ENCODE measurements at regions not wholly inside any gene's neighbourhood (a gene's known extent, or its start where the extent isn't known, plus 50 kb on each side); places are given as distances from the start of the nearest gene placed in this dataset.

- TF ChIP-seq POLR2A (IDR thresholded peaks at IDR 0.05), result no peak
- TF ChIP-seq CTCF (IDR thresholded peaks at IDR 0.05), result no peak
These were observed 895.6 kb upstream of the ROBO1 start for GRCh38 chr3:80663426-80663825.

Data from ovary (tissue), 3 donors.